Memory B cell (primary cell): ENCODE measurements at regions not wholly inside any gene's neighbourhood (a gene's known extent, or its start where the extent isn't known, plus 50 kb on each side); places are given as distances from the start of the nearest gene placed in this dataset.

Source experiments
- ATAC-seq: fragments of 150-1000 bp; cut with Tn5 transposase; 2 replicates; pipeline ENCODE4 v1.10.0; 2021; ENCODE audit warnings: low read depth, mild to moderate bottlenecking, moderate library complexity
- DNase-seq, 2 donors: peaks; one replicate each; pipeline ENCODE4 v3.0.0; 2022; ENCODE audit warnings: low spot score in 2 of 2
- H3K27ac Mint-ChIP-seq: one replicate; pipeline ENCODE4 v1.8.0; 2022; ENCODE audit warnings: mild to moderate bottlenecking, moderate library complexity, mixed read lengths
- H3K27me3 Mint-ChIP-seq: one replicate; pipeline ENCODE4 v1.8.0; 2022; ENCODE audit warnings: mixed read lengths
- H3K36me3 Mint-ChIP-seq: one replicate; pipeline ENCODE4 v1.8.0; 2022; ENCODE audit warnings: mild to moderate bottlenecking, mixed read lengths
- H3K4me1 Mint-ChIP-seq: one replicate; pipeline ENCODE4 v1.8.0; 2022; ENCODE audit warnings: mixed read lengths
- H3K4me3 Mint-ChIP-seq: one replicate; pipeline ENCODE4 v1.8.0; 2022; ENCODE audit warnings: mild to moderate bottlenecking, moderate library complexity, mixed read lengths
- H3K9me3 Mint-ChIP-seq: one replicate; pipeline ENCODE4 v1.8.0; 2022; ENCODE audit warnings: mixed read lengths

GRCh38 chr3:104960579-104960978 is 406.1 kb upstream of the ALCAM start:
- no peak overlapping the region for H3K4me3 Mint-ChIP-seq
- DNase-seq, result no peak
- H3K36me3 Mint-ChIP-seq, result no peaks in the 10 kb centered on the region
- ATAC-seq, result no peak
- H3K4me1 Mint-ChIP-seq, result no peaks in the 10 kb centered on the region
- H3K27ac Mint-ChIP-seq, result no peak overlapping the region
- H3K9me3 Mint-ChIP-seq, result no peaks in the 10 kb centered on the region
- H3K27me3 Mint-ChIP-seq, result no peaks in the 10 kb centered on the region

- ATAC-seq (no peak), DNase-seq (no peak)
- Mint-ChIP-seq H3K9me3 (no peaks in the 10 kb centered on the region), H3K4me3 (no peak overlapping the region), H3K27ac (no peak overlapping the region), H3K27me3 (no peaks in the 10 kb centered on the region), H3K4me1 (no peaks in the 10 kb centered on the region), H3K36me3 (no peaks in the 10 kb centered on the region)
Observed at GRCh38 chr3:104961851-104962250, 404.9 kb upstream of the ALCAM start.

- Mint-ChIP-seq H3K4me1 (no peaks in the 10 kb centered on the region), H3K9me3 (peaks cover 3% of the 10 kb centered on the region), H3K36me3 (no peaks in the 10 kb centered on the region), H3K27ac (no peak overlapping the region), H3K27me3 (peaks cover 3% of the 10 kb centered on the region), H3K4me3 (no peak overlapping the region)
- no peak for DNase-seq
- ATAC-seq, result no peak
Observed at GRCh38 chr3:104974316-104974715, 392.4 kb upstream of the ALCAM start.

GRCh38 chr3:104977719-104978118 is 389.0 kb upstream of the ALCAM start:
- no peaks in the 10 kb centered on the region for H3K36me3 Mint-ChIP-seq
- peaks cover 5% of the 10 kb centered on the region for H3K27me3 Mint-ChIP-seq
- no peak for DNase-seq
- H3K4me1 Mint-ChIP-seq, result no peaks in the 10 kb centered on the region
- peaks cover 1% of the 10 kb centered on the region for H3K9me3 Mint-ChIP-seq
- ATAC-seq, result no peak
- H3K4me3 Mint-ChIP-seq, result no peak overlapping the region
- no peak overlapping the region for H3K27ac Mint-ChIP-seq

- peaks cover 7% of the 10 kb centered on the region for H3K27me3 Mint-ChIP-seq
- no peak overlapping the region for H3K27ac Mint-ChIP-seq
- no peaks in the 10 kb centered on the region for H3K9me3 Mint-ChIP-seq
- H3K4me3 Mint-ChIP-seq, result no peak overlapping the region
- DNase-seq, result no peak
- no peaks in the 10 kb centered on the region for H3K36me3 Mint-ChIP-seq
- H3K4me1 Mint-ChIP-seq, result no peaks in the 10 kb centered on the region
- no peak for ATAC-seq
Observed at GRCh38 chr3:104982130-104982529, 384.6 kb upstream of the ALCAM start.

GRCh38 chr3:104987859-104988258 is 378.9 kb upstream of the ALCAM start:
- no peak overlapping the region for H3K27ac Mint-ChIP-seq
- no peaks in the 10 kb centered on the region for H3K4me1 Mint-ChIP-seq
- H3K36me3 Mint-ChIP-seq, result no peaks in the 10 kb centered on the region
- peaks cover 3% of the 10 kb centered on the region for H3K27me3 Mint-ChIP-seq
- ATAC-seq (no peak), DNase-seq (no peak)
- H3K4me3 Mint-ChIP-seq, result no peak overlapping the region
- H3K9me3 Mint-ChIP-seq, result no peaks in the 10 kb centered on the region

- no peak for ATAC-seq
- peaks cover 3% of the 10 kb centered on the region for H3K27me3 Mint-ChIP-seq
- DNase-seq, result no peak
- H3K36me3 Mint-ChIP-seq, result no peaks in the 10 kb centered on the region
- no peak overlapping the region for H3K4me3 Mint-ChIP-seq
- H3K27ac Mint-ChIP-seq, result no peak overlapping the region
- no peaks in the 10 kb centered on the region for H3K4me1 Mint-ChIP-seq
- H3K9me3 Mint-ChIP-seq, result no peaks in the 10 kb centered on the region
Observed at GRCh38 chr3:104988496-104988895, 378.2 kb upstream of the ALCAM start.

GRCh38 chr3:104989878-104990277 is 376.8 kb upstream of the ALCAM start:
- peaks cover 3% of the 10 kb centered on the region for H3K27me3 Mint-ChIP-seq
- no peak overlapping the region for H3K27ac Mint-ChIP-seq
- H3K9me3 Mint-ChIP-seq, result no peaks in the 10 kb centered on the region
- DNase-seq, result no peak
- no peaks in the 10 kb centered on the region for H3K4me1 Mint-ChIP-seq
- no peaks in the 10 kb centered on the region for H3K36me3 Mint-ChIP-seq
- no peak for ATAC-seq
- H3K4me3 Mint-ChIP-seq, result no peak overlapping the region

- no peaks in the 10 kb centered on the region for H3K9me3 Mint-ChIP-seq
- no peaks in the 10 kb centered on the region for H3K36me3 Mint-ChIP-seq
- DNase-seq, result no peak
- no peak overlapping the region for H3K27ac Mint-ChIP-seq
- peaks cover 3% of the 10 kb centered on the region for H3K27me3 Mint-ChIP-seq
- no peak overlapping the region for H3K4me3 Mint-ChIP-seq
- ATAC-seq, result no peak
- no peaks in the 10 kb centered on the region for H3K4me1 Mint-ChIP-seq
Observed at GRCh38 chr3:104990758-104991157, 376.0 kb upstream of the ALCAM start.

GRCh38 chr3:104992676-104993075 is 374.0 kb upstream of the ALCAM start:
- ATAC-seq, result no peak
- no peaks in the 10 kb centered on the region for H3K4me1 Mint-ChIP-seq
- H3K4me3 Mint-ChIP-seq, result no peak overlapping the region

GRCh38 chr3:105006164-105006563 is 360.5 kb upstream of the ALCAM start:
- Mint-ChIP-seq H3K27me3 (peaks cover 2% of the 10 kb centered on the region), H3K4me3 (no peak overlapping the region), H3K9me3 (no peaks in the 10 kb centered on the region), H3K27ac (no peak overlapping the region), H3K4me1 (no peaks in the 10 kb centered on the region), H3K36me3 (no peaks in the 10 kb centered on the region)
- DNase-seq (no peak), ATAC-seq (no peak)

More at GRCh38 chr3:104992676-104993075, 374.0 kb upstream of the ALCAM start:
- no peaks in the 10 kb centered on the region for H3K36me3 Mint-ChIP-seq
- no peak for DNase-seq
- H3K27ac Mint-ChIP-seq, result no peak overlapping the region
- no peaks in the 10 kb centered on the region for H3K9me3 Mint-ChIP-seq
- no peaks in the 10 kb centered on the region for H3K27me3 Mint-ChIP-seq

- Mint-ChIP-seq H3K4me1 (no peaks in the 10 kb centered on the region), H3K9me3 (no peaks in the 10 kb centered on the region), H3K4me3 (no peak overlapping the region), H3K27me3 (no peaks in the 10 kb centered on the region), H3K27ac (no peak overlapping the region), H3K36me3 (no peaks in the 10 kb centered on the region)
- ATAC-seq (no peak), DNase-seq (no peak)
Observed at GRCh38 chr3:105013657-105014056, 353.1 kb upstream of the ALCAM start.

- DNase-seq (no peak), ATAC-seq (no peak)
- H3K36me3 Mint-ChIP-seq, result no peaks in the 10 kb centered on the region
- H3K9me3 Mint-ChIP-seq, result no peaks in the 10 kb centered on the region
- no peak overlapping the region for H3K27ac Mint-ChIP-seq
- no peaks in the 10 kb centered on the region for H3K27me3 Mint-ChIP-seq
- no peak overlapping the region for H3K4me3 Mint-ChIP-seq
- no peaks in the 10 kb centered on the region for H3K4me1 Mint-ChIP-seq
Observed at GRCh38 chr3:105014631-105015030, 352.1 kb upstream of the ALCAM start.

GRCh38 chr3:105022813-105023212 is 343.9 kb upstream of the ALCAM start:
- Mint-ChIP-seq H3K4me1 (no peaks in the 10 kb centered on the region), H3K36me3 (no peaks in the 10 kb centered on the region), H3K4me3 (no peak overlapping the region), H3K27me3 (no peaks in the 10 kb centered on the region), H3K9me3 (no peaks in the 10 kb centered on the region), H3K27ac (no peak overlapping the region)
- no peak for ATAC-seq
- no peak for DNase-seq

- Mint-ChIP-seq H3K36me3 (no peaks in the 10 kb centered on the region), H3K4me3 (no peak overlapping the region), H3K27ac (no peak overlapping the region), H3K27me3 (peaks cover 2% of the 10 kb centered on the region), H3K4me1 (no peaks in the 10 kb centered on the region), H3K9me3 (no peaks in the 10 kb centered on the region)
- ATAC-seq (no peak), DNase-seq (no peak)
Observed at GRCh38 chr3:105030211-105030610, 336.5 kb upstream of the ALCAM start.

- H3K9me3 Mint-ChIP-seq, result no peaks in the 10 kb centered on the region
- H3K4me3 Mint-ChIP-seq, result no peak overlapping the region
- H3K27ac Mint-ChIP-seq, result no peak overlapping the region
- H3K36me3 Mint-ChIP-seq, result no peaks in the 10 kb centered on the region
- ATAC-seq, result no peak
- no peak for DNase-seq
- peaks cover 2% of the 10 kb centered on the region for H3K27me3 Mint-ChIP-seq
- H3K4me1 Mint-ChIP-seq, result no peaks in the 10 kb centered on the region
Observed at GRCh38 chr3:105032541-105032940, 334.2 kb upstream of the ALCAM start.
